Tibial nerve (tissue), 4 donors: ENCODE measurements at regions not wholly inside any gene's neighbourhood (a gene's known extent, or its start where the extent isn't known, plus 50 kb on each side); places are given as distances from the start of the nearest gene placed in this dataset.

ENCODE experiments used
- DNase-seq, 2 donors: peaks; one replicate each; pipeline ENCODE4 v3.0.0-alpha.2; 2019; ENCODE audit warnings: low spot score in 2 of 2
- H3K27ac ChIP-seq, 4 donors: fragments of 200-600 bp; sonication (generic) in 3 of 4; one replicate each; pipeline ENCODE4 v1.5.1; 2017 to 2019; ENCODE audit warnings: mild to moderate bottlenecking in 1 of 4
- H3K27me3 ChIP-seq, 2 donors: fragments of 200-600 bp; sonication (generic) in 1 of 2; one replicate each; pipeline versions ENCODE4 v1.5.1 to v1.6.0; 2017 to 2019
- H3K36me3 ChIP-seq, 3 donors: fragments of 200-600 bp; sonication (generic); one replicate each; pipeline ENCODE4 v1.5.1; 2018 to 2019
- H3K4me1 ChIP-seq, 4 donors: fragments of 200-600 bp; sonication (generic) in 3 of 4; one replicate each; pipeline ENCODE4 v1.5.1; 2017 to 2019
- H3K4me3 ChIP-seq, 4 donors: fragments of 200-600 bp; sonication (generic) in 3 of 4; one replicate each; pipeline ENCODE4 v1.5.1; 2017 to 2019; ENCODE audit warnings: mild to moderate bottlenecking in 1 of 4, moderate library complexity in 1 of 4
- H3K9me3 ChIP-seq, 4 donors: fragments of 200-600 bp; sonication (generic) in 3 of 4; one replicate each; pipeline ENCODE4 v1.5.1; 2017 to 2019
- EP300 ChIP-seq, 2 donors: sonication (generic); formaldehyde crosslinking; IDR thresholded peaks; one replicate each; pipeline ENCODE4 v1.6.1; 2017; ENCODE audit warnings: antibody characterized with exemption in 2 of 2, mild to moderate bottlenecking in 1 of 2
- POLR2A ChIP-seq, 2 donors: fragments of 450-650 bp; IDR thresholded peaks; one replicate each; pipeline ENCODE4 v1.6.1; 2017; ENCODE audit warnings: antibody characterized with exemption in 2 of 2, mild to moderate bottlenecking in 2 of 2, moderate library complexity in 2 of 2
- WGBS, 2 donors: methylation state at CpG; one replicate each; pipeline ENCODE4 v1.1.5; 2018; 5-methylcytosine and 5-hydroxymethylcytosine counted together
- TF ChIP-seq, protein P1 (sequence below), 5 experiments: fragments of 200-600 bp in 3 of 5; fragments of 450-650 bp in 2 of 5; sonication (generic) in 3 of 5; IDR thresholded peaks; one replicate each; pipeline ENCODE4 v1.5.1; 2016 to 2019; ENCODE audit warnings: antibody characterized with exemption in 5 of 5, mild to moderate bottlenecking in 3 of 5, moderate library complexity in 2 of 5

DNA sequence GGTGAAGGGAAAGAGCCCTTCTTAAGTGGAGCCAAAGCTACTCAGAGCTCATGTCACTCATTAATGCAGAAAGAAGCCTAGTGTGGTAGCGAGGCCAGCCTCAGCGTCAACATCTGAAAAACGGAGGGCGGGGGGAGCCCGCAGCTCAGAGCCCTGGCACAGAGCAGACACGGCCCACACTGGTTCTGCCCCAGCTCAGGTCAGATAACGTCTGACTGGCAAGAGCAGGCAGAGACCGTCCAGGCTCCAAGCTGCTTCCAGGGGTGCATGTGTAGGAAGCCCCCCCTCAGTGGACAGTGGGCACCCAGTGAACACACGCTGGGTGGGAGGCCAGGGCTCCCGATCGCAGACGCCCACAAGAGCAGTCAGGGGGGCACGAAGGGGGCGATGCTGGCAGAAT, 100.8 kb downstream of the SHANK2 start:
- H3K27ac ChIP-seq = no peak overlapping the region
- no peaks in the 10 kb centered on the region for H3K4me1 ChIP-seq
- DNase-seq = no peak
- H3K9me3 ChIP-seq = no peaks in the 10 kb centered on the region
- TF ChIP-seq EP300 (IDR thresholded peaks at IDR 0.05) = no peak
- TF ChIP-seq POLR2A (IDR thresholded peaks at IDR 0.05) = no peak
- TF ChIP-seq, protein P1, sequence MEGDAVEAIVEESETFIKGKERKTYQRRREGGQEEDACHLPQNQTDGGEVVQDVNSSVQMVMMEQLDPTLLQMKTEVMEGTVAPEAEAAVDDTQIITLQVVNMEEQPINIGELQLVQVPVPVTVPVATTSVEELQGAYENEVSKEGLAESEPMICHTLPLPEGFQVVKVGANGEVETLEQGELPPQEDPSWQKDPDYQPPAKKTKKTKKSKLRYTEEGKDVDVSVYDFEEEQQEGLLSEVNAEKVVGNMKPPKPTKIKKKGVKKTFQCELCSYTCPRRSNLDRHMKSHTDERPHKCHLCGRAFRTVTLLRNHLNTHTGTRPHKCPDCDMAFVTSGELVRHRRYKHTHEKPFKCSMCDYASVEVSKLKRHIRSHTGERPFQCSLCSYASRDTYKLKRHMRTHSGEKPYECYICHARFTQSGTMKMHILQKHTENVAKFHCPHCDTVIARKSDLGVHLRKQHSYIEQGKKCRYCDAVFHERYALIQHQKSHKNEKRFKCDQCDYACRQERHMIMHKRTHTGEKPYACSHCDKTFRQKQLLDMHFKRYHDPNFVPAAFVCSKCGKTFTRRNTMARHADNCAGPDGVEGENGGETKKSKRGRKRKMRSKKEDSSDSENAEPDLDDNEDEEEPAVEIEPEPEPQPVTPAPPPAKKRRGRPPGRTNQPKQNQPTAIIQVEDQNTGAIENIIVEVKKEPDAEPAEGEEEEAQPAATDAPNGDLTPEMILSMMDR (IDR thresholded peaks at IDR 0.05) = no peak
- H3K4me3 ChIP-seq = no peak overlapping the region
- WGBS, 2 donors = 84 to 87% methylated on average over 11 to 14 of the region's 14 CpGs
- H3K27me3 ChIP-seq = no peaks in the 10 kb centered on the region
- no peaks in the 10 kb centered on the region for H3K36me3 ChIP-seq

DNA sequence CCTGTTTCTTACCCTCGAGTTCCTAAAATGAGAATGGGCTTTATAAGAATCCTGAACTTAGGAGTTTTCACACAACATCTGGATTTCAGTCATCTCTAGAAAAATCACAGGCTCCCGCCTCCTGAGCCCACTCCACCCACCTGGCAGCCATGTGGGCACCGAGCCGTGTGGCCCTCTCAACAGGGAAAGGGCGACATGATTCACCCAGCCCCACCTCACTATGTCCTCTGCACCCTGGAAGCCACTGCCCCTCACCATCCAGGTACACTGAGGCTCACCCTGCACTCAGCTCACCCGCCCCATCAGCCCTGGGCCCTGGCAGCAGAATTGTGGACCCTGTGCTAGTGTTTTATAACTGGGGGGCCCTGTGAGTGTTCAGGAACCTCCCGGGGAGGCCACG, 101.5 kb downstream of the SHANK2 start:
- Histone ChIP-seq H3K36me3 (no peaks in the 10 kb centered on the region), H3K27me3 (no peaks in the 10 kb centered on the region), H3K27ac (no peak overlapping the region), H3K4me3 (no peak overlapping the region), H3K4me1 (no peaks in the 10 kb centered on the region), H3K9me3 (no peaks in the 10 kb centered on the region)
- WGBS, 2 donors = 83 to 88% methylated on average over 7 to 8 of the region's 8 CpGs
- TF ChIP-seq EP300 (IDR thresholded peaks at IDR 0.05) = no peak
- TF ChIP-seq, protein P1 (IDR thresholded peaks at IDR 0.05) = no peak
- no peak for TF ChIP-seq POLR2A (IDR thresholded peaks at IDR 0.05)
- no peak for DNase-seq

GRCh38 chr11:71148716-71149115, 103.7 kb downstream of the SHANK2 start:
- no peak overlapping the region for H3K4me3 ChIP-seq
- 73% methylated on average over 7 to 8 of the region's 8 CpGs for WGBS, 2 donors
- TF ChIP-seq POLR2A (IDR thresholded peaks at IDR 0.05) = no peak
- no peak for TF ChIP-seq EP300 (IDR thresholded peaks at IDR 0.05)
- TF ChIP-seq, protein P1 (IDR thresholded peaks at IDR 0.05) = no peak
- H3K9me3 ChIP-seq = peaks cover 0 to 12% (median 0%) of the 10 kb centered on the region in 4 donors
- H3K36me3 ChIP-seq = no peaks in the 10 kb centered on the region
- DNase-seq = no peak
- H3K4me1 ChIP-seq = no peaks in the 10 kb centered on the region
- H3K27ac ChIP-seq = no peak overlapping the region
- no peaks in the 10 kb centered on the region for H3K27me3 ChIP-seq

GRCh38 chr11:71147331-71147730, 105.0 kb downstream of the SHANK2 start:
- no peak overlapping the region for H3K4me3 ChIP-seq
- DNase-seq = no peak
- H3K4me1 ChIP-seq = no peaks in the 10 kb centered on the region
- H3K36me3 ChIP-seq = no peaks in the 10 kb centered on the region
- no peaks in the 10 kb centered on the region for H3K27me3 ChIP-seq
- WGBS, 2 donors = 88 to 90% methylated on average over 14 of the region's 14 CpGs
- H3K27ac ChIP-seq = no peak overlapping the region
- TF ChIP-seq, protein P1 (IDR thresholded peaks at IDR 0.05) = no peak
- TF ChIP-seq POLR2A (IDR thresholded peaks at IDR 0.05) (no peak), EP300 (IDR thresholded peaks at IDR 0.05) (no peak)
- H3K9me3 ChIP-seq = peaks cover 0 to 12% (median 0%) of the 10 kb centered on the region in 4 donors

DNA sequence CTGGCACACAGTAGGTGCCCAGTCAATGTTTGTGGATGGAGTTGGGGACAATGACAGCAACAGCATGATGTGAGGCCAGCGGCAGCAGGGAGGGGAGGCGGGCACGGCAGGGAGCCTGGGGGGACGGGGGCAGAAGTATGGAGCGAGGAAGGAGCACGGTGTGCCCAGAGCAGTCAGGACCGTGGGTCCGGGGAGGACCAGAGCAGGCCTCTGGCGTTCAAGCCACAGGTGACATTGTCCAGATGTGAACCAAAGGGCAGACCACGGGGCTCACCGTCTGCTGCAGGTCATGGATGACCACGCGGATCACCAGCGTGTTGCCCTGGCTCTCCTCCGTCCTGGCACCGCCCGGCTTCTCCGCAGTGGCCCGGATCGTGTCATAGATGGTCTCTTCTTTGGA, 105.5 kb downstream of the SHANK2 start:
- WGBS, 2 donors = 91 to 92% methylated on average over 20 of the region's 20 CpGs
- no peak overlapping the region for H3K27ac ChIP-seq
- H3K4me1 ChIP-seq = no peaks in the 10 kb centered on the region
- H3K27me3 ChIP-seq = no peaks in the 10 kb centered on the region
- no peak for DNase-seq
- H3K36me3 ChIP-seq = no peaks in the 10 kb centered on the region
- TF ChIP-seq, protein P1 (IDR thresholded peaks at IDR 0.05) = no peak
- TF ChIP-seq POLR2A (IDR thresholded peaks at IDR 0.05) (no peak), EP300 (IDR thresholded peaks at IDR 0.05) (no peak)
- no peak overlapping the region for H3K4me3 ChIP-seq
- peaks cover 0 to 12% (median 0%) of the 10 kb centered on the region in 4 donors for H3K9me3 ChIP-seq
